ENCODE measurements at regions not wholly inside any gene's neighbourhood (a gene's known extent, or its start where the extent isn't known, plus 50 kb on each side); places are given as distances from the start of the nearest gene placed in this dataset.

GRCh38 chr19:29315556-29316190, 102.7 kb upstream of the UQCRFS1 start:
- DNase-seq (no peak), ATAC-seq (no peak)
- intact Hi-C loops (cut with DNase I, micrococcal nuclease): no loop called here

GRCh38 chr19:29318581-29318980, 105.6 kb upstream of the UQCRFS1 start:
- ATAC-seq: no peak
- intact Hi-C loops (cut with DNase I, micrococcal nuclease): no loop called here
- no peak for DNase-seq

- DNase-seq (no peak), ATAC-seq (no peak)
- intact Hi-C loops (cut with DNase I, micrococcal nuclease): no loop called here
Observed at GRCh38 chr19:29320086-29320485, 107.1 kb upstream of the UQCRFS1 start.

GRCh38 chr19:29320618-29321017, 107.7 kb upstream of the UQCRFS1 start:
- intact Hi-C loops (cut with DNase I, micrococcal nuclease): no loop called here
- DNase-seq (no peak), ATAC-seq (no peak)

- no peak for DNase-seq
- ATAC-seq: no peak
- intact Hi-C loops (cut with DNase I, micrococcal nuclease): no loop called here
Observed at GRCh38 chr19:29321116-29321515, 108.2 kb upstream of the UQCRFS1 start.

- intact Hi-C loops (cut with DNase I, micrococcal nuclease): no loop called here
- DNase-seq: no peak
- ATAC-seq: no peak
Observed at GRCh38 chr19:29323021-29323430, 110.1 kb upstream of the UQCRFS1 start.

GRCh38 chr19:29323440-29324290, 110.7 kb upstream of the UQCRFS1 start:
- intact Hi-C loops (cut with DNase I, micrococcal nuclease): no loop called here
- ATAC-seq (no peak), DNase-seq (no peak)

- DNase-seq (no peak), ATAC-seq (no peak)
- intact Hi-C loops (cut with DNase I, micrococcal nuclease): no loop called here
Observed at GRCh38 chr19:29324291-29324680, 111.3 kb upstream of the UQCRFS1 start.

GRCh38 chr19:29324717-29325116, 111.8 kb upstream of the UQCRFS1 start:
- intact Hi-C loops (cut with DNase I, micrococcal nuclease): no loop called here
- DNase-seq (no peak), ATAC-seq (no peak)

- DNase-seq: no peak
- ATAC-seq: no peak
Observed at GRCh38 chr19:29325241-29325975, 112.5 kb upstream of the UQCRFS1 start.

GRCh38 chr19:29326351-29326750, 113.4 kb upstream of the UQCRFS1 start:
- DNase-seq: no peak
- intact Hi-C loops (cut with DNase I, micrococcal nuclease): no loop called here
- no peak for ATAC-seq

More at GRCh38 chr19:29325241-29325975, 112.5 kb upstream of the UQCRFS1 start:
- intact Hi-C loops (cut with DNase I, micrococcal nuclease): no loop called here

- intact Hi-C loops (cut with DNase I, micrococcal nuclease): no loop called here
- ATAC-seq: no peak
- no peak for DNase-seq
Observed at GRCh38 chr19:29326849-29327840, 114.2 kb upstream of the UQCRFS1 start.

GRCh38 chr19:29328586-29328985, 115.6 kb upstream of the UQCRFS1 start:
- intact Hi-C loops (cut with DNase I, micrococcal nuclease): no loop called here
- ATAC-seq: no peak
- no peak for DNase-seq

- DNase-seq: no peak
- no peak for ATAC-seq
- intact Hi-C loops (cut with DNase I, micrococcal nuclease): no loop called here
Observed at GRCh38 chr19:29329460-29330134, 116.6 kb upstream of the UQCRFS1 start.

- intact Hi-C loops (cut with DNase I, micrococcal nuclease): no loop called here
- ATAC-seq: no peak
- no peak for DNase-seq
Observed at GRCh38 chr19:29336425-29336824, 123.5 kb upstream of the UQCRFS1 start.

GRCh38 chr19:29337029-29337428, 124.1 kb upstream of the UQCRFS1 start:
- ATAC-seq: no peak
- DNase-seq: no peak
- intact Hi-C loops (cut with DNase I, micrococcal nuclease): no loop called here

- no peak for ATAC-seq
- no peak for DNase-seq
- intact Hi-C loops (cut with DNase I, micrococcal nuclease): no loop called here
Observed at GRCh38 chr19:29338480-29338879, 125.5 kb upstream of the UQCRFS1 start.

GRCh38 chr19:29342721-29343120, 129.8 kb upstream of the UQCRFS1 start:
- ATAC-seq (no peak), DNase-seq (no peak)
- intact Hi-C loops (cut with DNase I, micrococcal nuclease): no loop called here

All from left colon (tissue), 2 donors.